ENCODE measurements at regions not wholly inside any gene's neighbourhood (a gene's known extent, or its start where the extent isn't known, plus 50 kb on each side); places are given as distances from the start of the nearest gene placed in this dataset.
"Not testable (repeated sequence)": the region's sequence is repeated elsewhere in the genome, so short reads cannot be mapped to it uniquely, and the experiment has no call there.

- H3K27me3 ChIP-seq; H3K36me3 ChIP-seq; H3K4me1 ChIP-seq; H3K27ac ChIP-seq; H3K9me3 ChIP-seq; H3K4me3 ChIP-seq; ATAC-seq; DNase-seq; intact Hi-C loops (cut with DNase I; ENCODE audit: low total_unique reads): not testable (repeated sequence)
- in situ Hi-C loops (cut with MboI; ENCODE audit: low sequenced_read_pairs in 4 of 4), result loop anchor here in 1 of 4 donors (25.0 kb wide), 1 partner anchor 695 kb away; the partner anchor contains the start of gene COL9A1
Observed at GRCh38 chr6:71007298-71007697, 50.4 kb upstream of the B3GAT2 start.

- no peak overlapping the region for H3K27ac ChIP-seq
- no peak overlapping the region for H3K4me3 ChIP-seq
- TF ChIP-seq POLR2A (IDR thresholded peaks at IDR 0.05), result no peak
- TF ChIP-seq CTCF (IDR thresholded peaks at IDR 0.05 in 4 of 5, conservative IDR thresholded peaks at IDR 0.05 in 1 of 5), result no peak
- DNase-seq (no peak), ATAC-seq (no peak)
- no peaks in the 10 kb centered on the region for H3K4me1 ChIP-seq
- in situ Hi-C loops (cut with MboI; ENCODE audit: low sequenced_read_pairs in 4 of 4) (loop anchor here in 1 of 4 donors (25.0 kb wide), 1 partner anchor 700 kb away; the partner anchor contains the start of gene COL9A1), intact Hi-C loops (cut with DNase I; ENCODE audit: low total_unique reads) (loop anchor here (5.0 kb wide), 1 partner anchor 790 kb away; no protein-coding TSS in a partner anchor)
- H3K9me3 ChIP-seq, result no peaks in the 10 kb centered on the region
- H3K36me3 ChIP-seq, result no peaks in the 10 kb centered on the region
- H3K27me3 ChIP-seq, result no peaks in the 10 kb centered on the region
Observed at GRCh38 chr6:71011871-71012371, 55.1 kb upstream of the B3GAT2 start.

- ATAC-seq, result no peak
Observed at GRCh38 chr6:71012866-71013469, 56.1 kb upstream of the B3GAT2 start.

GRCh38 chr6:71015392-71015791, 58.5 kb upstream of the B3GAT2 start:
- intact Hi-C loops (cut with DNase I; ENCODE audit: low total_unique reads), result no loop called here
- H3K9me3 ChIP-seq, result no peaks in the 10 kb centered on the region
- H3K27ac ChIP-seq, result no peak overlapping the region
- no peak for DNase-seq
- H3K4me3 ChIP-seq, result no peak overlapping the region
- TF ChIP-seq CTCF (IDR thresholded peaks at IDR 0.05 in 4 of 5, conservative IDR thresholded peaks at IDR 0.05 in 1 of 5) (no peak), POLR2A (IDR thresholded peaks at IDR 0.05) (no peak)
- no peaks in the 10 kb centered on the region for H3K36me3 ChIP-seq
- no peak for ATAC-seq
- no peaks in the 10 kb centered on the region for H3K27me3 ChIP-seq
- no peaks in the 10 kb centered on the region for H3K4me1 ChIP-seq
- in situ Hi-C loops (cut with MboI; ENCODE audit: low sequenced_read_pairs in 4 of 4), result loop anchor here in 1 of 4 donors (25.0 kb wide), 1 partner anchor 703 kb away; the partner anchor contains the start of gene COL9A1

More at GRCh38 chr6:71012866-71013469, 56.1 kb upstream of the B3GAT2 start:
- intact Hi-C loops (cut with DNase I; ENCODE audit: low total_unique reads), result loop anchor here (5.0 kb wide), 1 partner anchor 791 kb away; no protein-coding TSS in a partner anchor
- H3K27me3 ChIP-seq, result no peaks in the 10 kb centered on the region
- H3K4me1 ChIP-seq, result no peaks in the 10 kb centered on the region
- no peak overlapping the region for H3K4me3 ChIP-seq
- no peaks in the 10 kb centered on the region for H3K36me3 ChIP-seq
- H3K9me3 ChIP-seq, result no peaks in the 10 kb centered on the region
- DNase-seq, result no peak
- TF ChIP-seq CTCF (IDR thresholded peaks at IDR 0.05 in 4 of 5, conservative IDR thresholded peaks at IDR 0.05 in 1 of 5) (peak; percentile 25 to 61 (median 44)), POLR2A (IDR thresholded peaks at IDR 0.05) (no peak)
- H3K27ac ChIP-seq, result no peak overlapping the region
- in situ Hi-C loops (cut with MboI; ENCODE audit: low sequenced_read_pairs in 4 of 4), result loop anchor here in 1 of 4 donors (25.0 kb wide), 1 partner anchor 701 kb away; the partner anchor contains the start of gene COL9A1

GRCh38 chr6:71028236-71028876, 71.5 kb upstream of the B3GAT2 start:
- Histone ChIP-seq H3K4me1 (no peaks in the 10 kb centered on the region), H3K36me3 (no peaks in the 10 kb centered on the region), H3K27ac (no peak overlapping the region), H3K4me3 (no peak overlapping the region), H3K9me3 (no peaks in the 10 kb centered on the region), H3K27me3 (no peaks in the 10 kb centered on the region)
- DNase-seq, result no peak
- ATAC-seq, result no peak
- intact Hi-C loops (cut with DNase I; ENCODE audit: low total_unique reads) (no loop called here), in situ Hi-C loops (cut with MboI; ENCODE audit: low sequenced_read_pairs in 4 of 4) (no loop called here)
- TF ChIP-seq POLR2A (IDR thresholded peaks at IDR 0.05), result no peak
- TF ChIP-seq CTCF (IDR thresholded peaks at IDR 0.05 in 4 of 5, conservative IDR thresholded peaks at IDR 0.05 in 1 of 5), result no peak
